C4-2B (cell line): ENCODE measurements at regions not wholly inside any gene's neighbourhood (a gene's known extent, or its start where the extent isn't known, plus 50 kb on each side); places are given as distances from the start of the nearest gene placed in this dataset.

Experiments used
- H3K27ac ChIP-seq: fragments of 450-650 bp; 2 replicates; pipeline ENCODE4 v1.5.1; 2017
- ZFX ChIP-seq: fragments of 450-650 bp; IDR thresholded peaks from 2 replicates; pipeline ENCODE4 v1.6.1; 2017
- TF ChIP-seq, protein P1 (sequence below): fragments of 450-650 bp; conservative IDR thresholded peaks from 2 replicates; pipeline ENCODE4 v1.5.1; 2017; ENCODE audit warnings: mild to moderate bottlenecking

DNA sequence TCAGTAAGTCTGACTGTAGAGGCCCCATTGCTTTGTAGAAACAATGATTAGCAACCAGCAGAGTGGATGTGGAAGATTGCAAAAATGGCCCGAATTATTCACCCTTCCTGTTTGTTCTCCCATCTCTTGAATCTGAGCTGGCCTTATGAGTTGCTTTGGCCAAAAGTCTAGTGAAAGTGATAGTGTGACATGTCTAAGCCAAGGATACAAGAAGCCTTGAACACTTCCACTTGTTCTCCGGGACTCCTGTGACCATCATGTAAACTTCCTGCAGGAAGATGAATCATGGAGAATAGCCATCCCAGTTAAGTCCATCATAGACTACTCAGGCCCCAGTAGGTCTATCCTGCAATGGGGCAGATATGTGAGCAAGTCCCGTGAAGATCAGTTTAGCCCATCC, 252.0 kb upstream of the JAG1 start:
- TF ChIP-seq, protein P1, sequence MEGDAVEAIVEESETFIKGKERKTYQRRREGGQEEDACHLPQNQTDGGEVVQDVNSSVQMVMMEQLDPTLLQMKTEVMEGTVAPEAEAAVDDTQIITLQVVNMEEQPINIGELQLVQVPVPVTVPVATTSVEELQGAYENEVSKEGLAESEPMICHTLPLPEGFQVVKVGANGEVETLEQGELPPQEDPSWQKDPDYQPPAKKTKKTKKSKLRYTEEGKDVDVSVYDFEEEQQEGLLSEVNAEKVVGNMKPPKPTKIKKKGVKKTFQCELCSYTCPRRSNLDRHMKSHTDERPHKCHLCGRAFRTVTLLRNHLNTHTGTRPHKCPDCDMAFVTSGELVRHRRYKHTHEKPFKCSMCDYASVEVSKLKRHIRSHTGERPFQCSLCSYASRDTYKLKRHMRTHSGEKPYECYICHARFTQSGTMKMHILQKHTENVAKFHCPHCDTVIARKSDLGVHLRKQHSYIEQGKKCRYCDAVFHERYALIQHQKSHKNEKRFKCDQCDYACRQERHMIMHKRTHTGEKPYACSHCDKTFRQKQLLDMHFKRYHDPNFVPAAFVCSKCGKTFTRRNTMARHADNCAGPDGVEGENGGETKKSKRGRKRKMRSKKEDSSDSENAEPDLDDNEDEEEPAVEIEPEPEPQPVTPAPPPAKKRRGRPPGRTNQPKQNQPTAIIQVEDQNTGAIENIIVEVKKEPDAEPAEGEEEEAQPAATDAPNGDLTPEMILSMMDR, result no peak
- TF ChIP-seq ZFX, result no peak
- H3K27ac ChIP-seq, result no peak overlapping the region

DNA sequence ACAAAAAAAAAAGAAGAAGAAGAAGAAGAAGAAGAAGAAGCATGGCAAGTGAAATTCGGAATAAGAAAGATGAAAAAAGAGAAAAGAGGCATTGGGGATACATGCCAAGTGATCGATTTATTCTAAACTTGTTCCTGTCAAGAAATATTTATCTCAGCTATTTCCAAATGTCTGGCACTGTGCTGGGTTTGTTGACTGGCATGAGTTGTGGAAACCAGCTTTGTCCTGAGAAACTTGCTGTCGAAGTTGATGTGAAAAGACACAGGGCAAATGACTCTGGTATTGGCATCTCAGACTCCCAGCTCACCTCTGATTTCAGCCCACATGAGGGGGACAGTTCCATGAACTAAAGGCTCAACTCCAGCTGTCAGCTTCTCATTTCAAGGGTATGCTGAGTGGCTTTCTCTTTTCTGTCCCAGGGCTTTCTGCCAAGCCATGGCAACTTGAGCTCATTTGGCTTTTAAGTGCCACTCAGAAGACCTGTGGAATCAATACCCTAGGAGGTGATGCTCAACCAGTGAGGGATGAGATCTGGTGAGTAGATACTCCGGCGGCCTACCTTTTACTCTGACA, 253.3 kb upstream of the JAG1 start:
- TF ChIP-seq ZFX, result no peak

DNA sequence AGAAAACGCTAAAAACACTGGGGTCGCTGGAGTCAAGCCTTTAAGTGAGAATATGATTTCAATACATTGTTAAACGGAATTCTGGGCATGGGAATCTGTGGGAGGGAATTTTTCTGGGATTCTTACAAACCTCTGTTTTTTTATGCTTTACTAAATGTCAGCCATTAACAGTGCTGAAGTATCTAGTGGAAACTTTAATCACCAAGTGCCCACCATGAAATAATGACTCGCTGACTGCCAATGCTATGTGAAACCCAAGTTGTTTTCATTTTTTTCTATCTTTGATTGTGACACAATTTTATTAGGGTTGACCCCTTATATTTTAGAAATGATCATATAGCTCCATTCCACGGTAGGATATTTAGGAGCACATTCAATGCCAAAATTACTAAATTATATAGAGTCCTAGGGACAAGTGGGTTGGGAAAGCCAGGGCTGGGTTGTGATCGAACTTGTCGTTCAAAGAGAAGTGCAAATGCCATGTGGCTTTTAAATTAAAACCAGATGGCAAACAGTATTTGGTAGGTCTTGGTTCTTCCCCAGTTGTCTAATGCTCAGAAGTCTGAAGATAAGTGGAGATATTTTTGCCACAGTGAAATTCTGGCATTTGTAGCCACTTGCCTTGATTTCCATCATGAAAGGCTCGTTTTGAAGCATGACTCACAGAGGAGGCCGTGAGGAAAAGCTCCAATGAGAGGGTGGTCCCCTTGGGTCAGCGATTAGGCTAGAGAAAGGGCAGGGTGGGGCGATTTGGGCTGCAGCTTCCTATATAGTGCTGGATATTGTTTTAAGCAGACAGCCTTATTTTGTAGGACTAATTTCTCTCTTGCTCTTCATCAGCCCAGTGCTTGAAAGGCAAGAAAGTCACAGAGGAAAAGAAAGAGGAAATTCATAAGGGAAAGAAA, 254.4 kb upstream of the JAG1 start:
- TF ChIP-seq ZFX, result no peak
- TF ChIP-seq, protein P1, result no peak
- no peak overlapping the region for H3K27ac ChIP-seq

More for the DNA sequence above, 253.3 kb upstream of the JAG1 start:
- no peak overlapping the region for H3K27ac ChIP-seq

DNA sequence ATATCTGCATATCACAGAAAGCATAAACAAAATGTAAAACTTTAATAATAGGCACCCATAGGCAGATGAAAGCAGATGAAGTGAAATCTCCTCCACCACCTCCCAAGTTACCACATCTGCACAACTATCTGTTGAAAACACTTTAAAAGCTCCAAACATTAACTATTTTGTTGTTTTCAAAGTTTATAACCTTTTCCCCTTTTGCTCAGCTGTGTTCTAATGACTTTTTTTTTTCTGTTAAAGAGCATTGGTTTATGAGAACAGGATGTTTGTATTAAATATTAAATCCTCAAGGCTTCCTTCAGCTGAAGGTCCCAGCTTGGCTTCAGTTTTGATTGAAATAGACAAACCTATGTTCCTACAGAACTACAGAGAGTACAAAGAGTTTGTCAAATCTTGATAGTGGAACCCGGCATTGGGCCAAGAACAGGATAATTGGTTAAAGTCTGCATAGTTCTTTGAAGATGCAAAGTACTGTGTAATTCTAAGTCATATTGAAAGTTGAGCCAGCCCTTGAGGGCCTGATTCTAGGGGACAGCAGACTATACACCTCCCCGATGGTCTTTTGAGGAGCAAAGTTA, 255.1 kb upstream of the JAG1 start:
- TF ChIP-seq, protein P1, result no peak
- TF ChIP-seq ZFX, result no peak
- no peak overlapping the region for H3K27ac ChIP-seq

DNA sequence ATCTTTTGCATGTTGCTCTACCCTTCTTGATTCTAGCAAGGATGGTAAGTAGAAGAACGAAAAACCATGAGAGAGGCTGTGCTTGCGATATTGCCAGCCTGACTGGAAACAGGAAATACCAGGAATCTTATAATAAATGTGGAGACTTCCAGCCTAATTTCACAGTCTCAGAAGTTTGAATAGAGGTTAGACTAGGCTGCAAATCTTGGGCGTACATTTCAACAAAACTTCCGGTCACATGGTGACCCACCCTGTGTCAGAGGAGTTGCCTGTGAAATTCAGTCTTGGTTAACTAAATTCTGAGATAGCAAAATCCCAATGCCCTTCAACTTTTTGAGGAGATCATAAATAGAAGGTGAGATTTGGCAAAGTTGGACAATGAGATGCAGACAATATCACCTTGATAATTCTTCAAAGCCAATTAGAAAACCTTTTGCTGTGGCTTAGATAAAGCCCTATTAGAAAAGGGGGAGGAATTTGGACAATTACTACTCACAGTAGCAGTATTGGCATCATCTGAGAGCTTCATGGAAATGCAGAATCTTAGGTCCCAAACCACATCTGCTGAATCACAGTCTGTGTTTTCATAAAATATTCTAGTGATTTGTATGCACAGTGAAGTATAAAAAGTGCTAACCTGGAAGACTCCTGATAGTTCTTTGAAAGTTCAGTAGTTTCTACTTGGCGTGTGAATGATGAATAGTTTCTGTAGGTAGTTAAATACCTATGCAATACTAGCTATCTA, 262.0 kb upstream of the JAG1 start:
- no peak overlapping the region for H3K27ac ChIP-seq
- TF ChIP-seq, protein P1, result no peak
- no peak for TF ChIP-seq ZFX

DNA sequence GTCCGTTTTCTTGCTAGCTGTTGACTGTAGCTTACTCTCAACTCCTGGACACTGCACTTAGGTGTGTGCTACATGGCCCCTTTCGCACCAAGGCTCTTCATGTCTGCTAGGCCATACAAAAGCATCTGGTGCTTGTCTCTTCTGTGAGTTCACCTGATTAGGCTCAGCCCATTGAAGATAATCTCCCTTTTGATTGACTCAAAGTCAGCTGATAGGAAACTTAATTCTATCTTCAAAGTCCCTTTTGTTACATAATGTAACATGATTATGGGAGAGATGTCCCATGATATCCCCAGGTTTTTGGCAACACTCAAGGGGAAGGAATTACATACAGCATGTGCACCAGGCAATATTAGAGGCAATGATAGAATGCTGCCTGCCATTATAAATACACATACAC, 263.0 kb upstream of the JAG1 start:
- no peak for TF ChIP-seq ZFX
- TF ChIP-seq, protein P1, result no peak
- no peak overlapping the region for H3K27ac ChIP-seq

DNA sequence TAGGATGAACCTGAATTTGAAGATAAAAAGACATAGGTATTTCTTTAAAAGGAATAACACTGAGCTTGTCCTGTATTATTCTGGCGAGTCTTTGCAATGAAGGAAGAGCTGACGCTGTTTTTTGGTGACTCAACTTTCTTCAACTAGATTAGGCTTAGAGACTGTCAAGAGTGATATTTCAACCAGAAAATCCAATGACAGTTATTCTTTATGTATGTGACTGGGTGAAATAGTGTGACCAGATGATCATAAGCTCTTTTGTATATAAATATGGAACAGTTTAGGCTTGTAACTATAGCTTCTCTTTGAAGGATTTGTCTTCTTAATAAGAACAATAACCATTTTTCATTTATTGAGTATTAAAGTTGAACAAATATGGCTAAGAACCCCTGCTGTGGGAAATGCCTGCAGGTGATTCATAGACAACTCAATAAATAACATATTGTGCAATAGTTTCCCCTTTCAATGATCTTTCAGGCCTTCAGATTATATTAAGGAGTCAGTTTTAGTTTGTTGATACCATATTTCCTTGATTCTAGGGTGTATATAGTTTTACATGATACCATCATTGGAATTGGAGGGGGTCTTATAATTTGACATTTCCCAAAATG, 265.6 kb upstream of the JAG1 start:
- H3K27ac ChIP-seq, result no peak overlapping the region
- TF ChIP-seq, protein P1, result no peak
- TF ChIP-seq ZFX, result no peak
